Thyroid gland (tissue), 4 donors: ENCODE measurements at regions not wholly inside any gene's neighbourhood (a gene's known extent, or its start where the extent isn't known, plus 50 kb on each side); places are given as distances from the start of the nearest gene placed in this dataset.

ENCODE experiments used
- DNase-seq, 2 donors: peaks; one replicate each; pipeline ENCODE4 v3.0.0-alpha.2; 2019
- H3K27ac ChIP-seq, 3 donors: fragments of 200-600 bp; sonication (generic); 1 replicate in 2 of 3; 2 replicates in 1 of 3; pipeline ENCODE4 v1.5.1; 2016 to 2019; ENCODE audit warnings: mild to moderate bottlenecking in 1 of 3, moderate library complexity in 1 of 3
- H3K27me3 ChIP-seq: fragments of 200-600 bp; sonication (generic); one replicate; pipeline ENCODE4 v1.5.1; 2019
- H3K36me3 ChIP-seq, 2 donors: fragments of 200-600 bp; sonication (generic); one replicate each; pipeline ENCODE4 v1.5.1; 2016 to 2019
- H3K4me1 ChIP-seq, 2 donors: fragments of 200-600 bp; sonication (generic); one replicate each; pipeline ENCODE4 v1.5.1; 2017 to 2019
- H3K4me3 ChIP-seq, 3 donors: fragments of 200-600 bp; sonication (generic); replicated peaks in 1 of 3; 1 replicate in 2 of 3; 2 replicates in 1 of 3; pipeline ENCODE4 v1.5.1; 2016; ENCODE audit warnings: mild to moderate bottlenecking in 1 of 3
- H3K9me3 ChIP-seq: fragments of 200-600 bp; sonication (generic); one replicate; pipeline ENCODE4 v1.5.1; 2017
- POLR2A ChIP-seq, 2 donors: fragments of 450-650 bp; IDR thresholded peaks; one replicate each; pipeline ENCODE4 v1.6.1; 2017; ENCODE audit warnings: antibody characterized with exemption in 2 of 2, mild to moderate bottlenecking in 2 of 2, moderate library complexity in 1 of 2
- WGBS, 2 donors: methylation state at CpG; one replicate each; pipeline ENCODE4 v1.1.5; 2017; 5-methylcytosine and 5-hydroxymethylcytosine counted together
- intact Hi-C: fragments of 100-400 bp; cut with DNase I; formaldehyde crosslinking; loops from one replicate; pipeline ENCODE4 v1.15.1; 2023
- TF ChIP-seq, protein P1 (sequence below), 6 experiments: fragments of 200-600 bp in 3 of 6; fragments of 450-650 bp in 3 of 6; sonication (generic) in 3 of 6; IDR thresholded peaks; one replicate each; pipeline ENCODE4 v1.5.1; 2016 to 2019; ENCODE audit warnings: antibody characterized with exemption in 6 of 6, mild to moderate bottlenecking in 2 of 6, inconsistent platforms in 1 of 6, moderate library complexity in 1 of 6

DNA sequence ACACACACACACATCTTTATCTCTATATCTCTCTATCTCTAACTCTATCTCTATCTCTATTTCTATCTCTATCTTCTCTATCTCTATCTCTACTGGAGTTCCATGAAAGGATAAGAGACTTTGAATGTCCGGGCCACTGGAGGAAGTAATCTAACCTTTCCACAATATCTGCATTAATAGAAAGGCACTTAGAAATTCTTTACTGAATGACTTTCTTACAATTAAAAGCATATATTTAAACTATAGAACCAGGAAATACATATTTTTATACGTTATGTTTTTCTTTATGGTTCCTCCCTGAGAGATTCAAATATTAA, 234.9 kb downstream of the TRIB2 start:
- no peak for TF ChIP-seq POLR2A (IDR thresholded peaks at IDR 0.05)
- TF ChIP-seq, protein P1, sequence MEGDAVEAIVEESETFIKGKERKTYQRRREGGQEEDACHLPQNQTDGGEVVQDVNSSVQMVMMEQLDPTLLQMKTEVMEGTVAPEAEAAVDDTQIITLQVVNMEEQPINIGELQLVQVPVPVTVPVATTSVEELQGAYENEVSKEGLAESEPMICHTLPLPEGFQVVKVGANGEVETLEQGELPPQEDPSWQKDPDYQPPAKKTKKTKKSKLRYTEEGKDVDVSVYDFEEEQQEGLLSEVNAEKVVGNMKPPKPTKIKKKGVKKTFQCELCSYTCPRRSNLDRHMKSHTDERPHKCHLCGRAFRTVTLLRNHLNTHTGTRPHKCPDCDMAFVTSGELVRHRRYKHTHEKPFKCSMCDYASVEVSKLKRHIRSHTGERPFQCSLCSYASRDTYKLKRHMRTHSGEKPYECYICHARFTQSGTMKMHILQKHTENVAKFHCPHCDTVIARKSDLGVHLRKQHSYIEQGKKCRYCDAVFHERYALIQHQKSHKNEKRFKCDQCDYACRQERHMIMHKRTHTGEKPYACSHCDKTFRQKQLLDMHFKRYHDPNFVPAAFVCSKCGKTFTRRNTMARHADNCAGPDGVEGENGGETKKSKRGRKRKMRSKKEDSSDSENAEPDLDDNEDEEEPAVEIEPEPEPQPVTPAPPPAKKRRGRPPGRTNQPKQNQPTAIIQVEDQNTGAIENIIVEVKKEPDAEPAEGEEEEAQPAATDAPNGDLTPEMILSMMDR (IDR thresholded peaks at IDR 0.05) = no peak
- Histone ChIP-seq H3K27ac (no peak overlapping the region), H3K4me1 (no peaks in the 10 kb centered on the region), H3K9me3 (no peaks in the 10 kb centered on the region), H3K4me3 (no peak overlapping the region), H3K27me3 (no peaks in the 10 kb centered on the region), H3K36me3 (no peaks in the 10 kb centered on the region)
- DNase-seq = no peak
- intact Hi-C loops = no loop called here
- 78 to 81% methylated on average over 2 of the region's 2 CpGs for WGBS, 2 donors

DNA sequence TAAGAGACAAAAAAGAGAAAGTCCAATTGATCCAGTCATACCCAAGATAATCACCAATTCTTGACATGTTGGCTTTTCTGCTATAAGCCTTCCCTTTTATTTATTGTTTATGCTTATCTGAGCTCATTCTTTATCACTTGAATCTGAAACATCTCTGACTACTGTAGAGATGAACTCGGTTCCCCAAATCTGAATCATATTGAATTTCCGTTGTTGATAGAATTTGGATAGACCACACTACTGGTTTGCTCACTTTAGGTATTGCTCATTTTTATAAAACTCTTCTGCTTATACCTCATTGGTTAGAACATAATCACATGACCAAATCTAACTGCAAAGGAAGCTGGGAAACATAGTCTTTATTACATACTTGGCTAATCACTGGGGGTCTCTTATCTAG, 236.9 kb downstream of the TRIB2 start:
- DNase-seq = no peak
- H3K9me3 ChIP-seq = no peaks in the 10 kb centered on the region
- intact Hi-C loops = no loop called here
- no peaks in the 10 kb centered on the region for H3K4me1 ChIP-seq
- TF ChIP-seq, protein P1 (IDR thresholded peaks at IDR 0.05) = no peak
- no peak for TF ChIP-seq POLR2A (IDR thresholded peaks at IDR 0.05)
- no peak overlapping the region for H3K27ac ChIP-seq
- 95 to 98% methylated on average over 2 of the region's 2 CpGs for WGBS, 2 donors
- no peaks in the 10 kb centered on the region for H3K36me3 ChIP-seq
- H3K4me3 ChIP-seq = no peak overlapping the region
- H3K27me3 ChIP-seq = no peaks in the 10 kb centered on the region

DNA sequence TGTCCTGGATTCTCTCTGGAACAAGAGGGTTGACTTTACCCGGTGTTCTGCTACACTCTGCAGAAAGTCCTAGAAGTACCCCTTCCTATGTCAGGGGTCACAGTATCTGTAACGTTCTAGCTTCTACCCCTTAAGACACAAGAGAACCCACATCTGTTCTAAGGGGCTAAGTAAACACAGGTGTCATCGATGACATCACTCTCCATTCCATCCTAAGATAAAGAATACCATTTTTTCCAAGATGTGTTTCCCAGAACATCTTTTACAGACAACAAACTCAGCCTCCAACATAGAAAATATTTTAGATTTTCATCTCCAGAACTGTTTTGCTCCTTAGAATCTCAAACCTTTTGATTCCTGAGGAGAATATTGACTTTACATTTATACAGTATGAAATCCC, 239.1 kb downstream of the TRIB2 start:
- Histone ChIP-seq H3K4me1 (no peaks in the 10 kb centered on the region), H3K4me3 (no peak overlapping the region), H3K9me3 (no peaks in the 10 kb centered on the region), H3K27me3 (no peaks in the 10 kb centered on the region), H3K27ac (no peak overlapping the region), H3K36me3 (no peaks in the 10 kb centered on the region)
- TF ChIP-seq POLR2A (IDR thresholded peaks at IDR 0.05) = no peak
- TF ChIP-seq, protein P1 (IDR thresholded peaks at IDR 0.05) = no peak
- 68 to 84% methylated on average over 3 of the region's 3 CpGs for WGBS, 2 donors
- intact Hi-C loops = no loop called here
- DNase-seq = no peak

DNA sequence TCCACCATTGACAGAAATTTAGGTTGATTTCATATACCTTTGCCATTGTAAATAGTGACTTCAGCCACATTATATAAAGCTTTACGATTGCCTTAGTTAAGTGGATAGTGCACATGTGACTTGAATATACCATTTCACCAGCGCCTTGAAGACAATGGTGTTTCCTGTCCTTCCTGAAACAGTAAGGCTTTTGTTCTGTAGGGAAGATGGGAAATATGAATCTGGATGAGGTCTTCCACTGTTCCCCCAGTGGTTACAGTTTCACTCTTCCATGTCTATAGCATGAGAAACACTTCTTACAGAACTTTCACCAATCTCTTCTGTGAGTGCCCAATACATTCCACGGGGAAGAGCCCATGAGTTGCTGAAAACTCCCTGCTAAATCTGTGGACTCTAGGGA, 240.5 kb downstream of the TRIB2 start:
- intact Hi-C loops = no loop called here
- no peak for DNase-seq
- 92 to 94% methylated on average over 3 of the region's 3 CpGs for WGBS, 2 donors
- no peak for TF ChIP-seq POLR2A (IDR thresholded peaks at IDR 0.05)
- TF ChIP-seq, protein P1 (IDR thresholded peaks at IDR 0.05) = no peak
- no peak overlapping the region for H3K4me3 ChIP-seq
- no peaks in the 10 kb centered on the region for H3K36me3 ChIP-seq
- H3K27me3 ChIP-seq = no peaks in the 10 kb centered on the region
- no peak overlapping the region for H3K27ac ChIP-seq
- no peaks in the 10 kb centered on the region for H3K9me3 ChIP-seq
- H3K4me1 ChIP-seq = no peaks in the 10 kb centered on the region

DNA sequence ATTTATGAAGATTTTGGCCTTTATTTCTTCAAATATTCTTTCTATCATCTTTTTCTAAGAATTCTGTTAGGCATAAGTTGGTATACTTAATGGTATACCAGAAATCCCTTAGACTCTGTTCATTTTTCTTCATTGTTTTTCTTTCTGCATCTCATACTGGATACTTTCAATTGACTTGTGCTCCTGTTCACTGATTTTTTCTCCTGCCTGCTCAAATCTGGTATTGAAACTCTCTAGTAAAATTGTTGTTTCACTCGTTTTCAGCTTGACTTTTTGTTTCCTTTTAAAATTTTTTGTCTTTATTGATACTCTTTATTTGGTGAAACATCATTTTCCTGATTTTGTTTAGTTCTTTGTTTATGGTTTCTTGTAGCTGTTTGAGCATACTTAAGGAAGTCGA, 243.2 kb downstream of the TRIB2 start:
- H3K9me3 ChIP-seq = no peaks in the 10 kb centered on the region
- no peak for TF ChIP-seq POLR2A (IDR thresholded peaks at IDR 0.05)
- TF ChIP-seq, protein P1 (IDR thresholded peaks at IDR 0.05) = no peak
- WGBS, 2 donors = 77 to 78% methylated on average over 2 of the region's 2 CpGs
- no peak overlapping the region for H3K27ac ChIP-seq
- intact Hi-C loops = no loop called here
- no peaks in the 10 kb centered on the region for H3K36me3 ChIP-seq
- no peaks in the 10 kb centered on the region for H3K4me1 ChIP-seq
- H3K4me3 ChIP-seq = no peak overlapping the region
- H3K27me3 ChIP-seq = no peaks in the 10 kb centered on the region
- no peak for DNase-seq
